ENCODE measurements at regions not wholly inside any gene's neighbourhood (a gene's known extent, or its start where the extent isn't known, plus 50 kb on each side); places are given as distances from the start of the nearest gene placed in this dataset.

DNA sequence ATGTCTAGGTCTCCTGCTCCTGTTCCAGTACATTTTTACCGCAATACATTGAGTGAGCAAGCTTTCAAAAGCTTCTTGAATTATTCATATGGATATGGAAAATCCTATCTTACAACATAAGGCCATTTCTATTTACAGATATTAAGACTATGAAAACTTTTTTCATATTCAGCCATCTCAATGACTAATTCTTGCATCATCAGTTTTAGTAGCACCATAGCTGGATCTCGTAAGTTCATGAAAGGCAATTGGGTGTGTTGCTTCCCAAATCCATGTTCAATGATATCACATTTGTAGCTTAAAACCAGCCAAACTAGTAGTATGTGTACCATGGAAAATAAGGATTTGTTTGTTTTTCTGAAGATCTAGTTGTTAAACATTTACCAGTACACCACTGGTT lies 118.3 kb upstream of the GABRA2 start:
- intact Hi-C loops (cut with DNase I; ENCODE audit: low total_unique reads): no loop called here
- H3K36me3 ChIP-seq: no peaks in the 10 kb centered on the region

DNA sequence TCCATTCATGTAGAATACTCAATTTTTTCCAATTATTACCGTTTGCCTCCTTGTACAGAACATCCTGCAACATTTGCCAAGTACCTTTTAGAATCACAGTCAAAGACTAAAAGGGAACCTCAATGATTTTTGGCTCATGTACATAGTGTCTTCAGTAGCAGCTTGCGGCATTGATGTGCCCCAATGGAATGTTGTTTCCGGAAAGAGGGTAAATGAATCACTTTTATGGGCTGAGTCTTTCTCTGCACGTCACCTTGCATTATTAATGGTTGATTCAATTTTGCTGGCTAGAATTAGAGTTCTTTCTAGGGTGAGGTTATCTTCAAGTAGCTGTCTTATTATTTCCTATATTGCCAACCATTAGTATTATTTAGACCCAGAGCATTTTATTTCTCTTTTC lies 116.9 kb upstream of the GABRA2 start:
- DNase-seq: no peak
- H3K4me1 ChIP-seq: no peaks in the 10 kb centered on the region
- H3K36me3 ChIP-seq: no peaks in the 10 kb centered on the region
- no peaks in the 10 kb centered on the region for H3K27me3 ChIP-seq (replicated peaks in 1 of 7)
- intact Hi-C loops (cut with DNase I; ENCODE audit: low total_unique reads): no loop called here
- no peak overlapping the region for H3K4me3 ChIP-seq
- WGBS, 5 donors: 81 to 85% (median 83%) methylated on average over 4 of the region's 4 CpGs
- no peaks in the 10 kb centered on the region for H3K9me3 ChIP-seq
- TF ChIP-seq, protein P1, sequence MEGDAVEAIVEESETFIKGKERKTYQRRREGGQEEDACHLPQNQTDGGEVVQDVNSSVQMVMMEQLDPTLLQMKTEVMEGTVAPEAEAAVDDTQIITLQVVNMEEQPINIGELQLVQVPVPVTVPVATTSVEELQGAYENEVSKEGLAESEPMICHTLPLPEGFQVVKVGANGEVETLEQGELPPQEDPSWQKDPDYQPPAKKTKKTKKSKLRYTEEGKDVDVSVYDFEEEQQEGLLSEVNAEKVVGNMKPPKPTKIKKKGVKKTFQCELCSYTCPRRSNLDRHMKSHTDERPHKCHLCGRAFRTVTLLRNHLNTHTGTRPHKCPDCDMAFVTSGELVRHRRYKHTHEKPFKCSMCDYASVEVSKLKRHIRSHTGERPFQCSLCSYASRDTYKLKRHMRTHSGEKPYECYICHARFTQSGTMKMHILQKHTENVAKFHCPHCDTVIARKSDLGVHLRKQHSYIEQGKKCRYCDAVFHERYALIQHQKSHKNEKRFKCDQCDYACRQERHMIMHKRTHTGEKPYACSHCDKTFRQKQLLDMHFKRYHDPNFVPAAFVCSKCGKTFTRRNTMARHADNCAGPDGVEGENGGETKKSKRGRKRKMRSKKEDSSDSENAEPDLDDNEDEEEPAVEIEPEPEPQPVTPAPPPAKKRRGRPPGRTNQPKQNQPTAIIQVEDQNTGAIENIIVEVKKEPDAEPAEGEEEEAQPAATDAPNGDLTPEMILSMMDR (IDR thresholded peaks at IDR 0.05 in 8 of 11, conservative IDR thresholded peaks at IDR 0.05 in 3 of 11): no peak
- TF ChIP-seq POLR2A (IDR thresholded peaks at IDR 0.05) (no peak), POLR2AphosphoS5 (IDR thresholded peaks at IDR 0.05) (no peak)
- H3K27ac ChIP-seq: no peak overlapping the region

More for the DNA sequence above, 118.3 kb upstream of the GABRA2 start:
- H3K4me1 ChIP-seq: no peaks in the 10 kb centered on the region
- DNase-seq: no peak
- H3K27ac ChIP-seq: no peak overlapping the region
- H3K9me3 ChIP-seq: no peaks in the 10 kb centered on the region
- no peak overlapping the region for H3K4me3 ChIP-seq
- TF ChIP-seq, protein P1 (IDR thresholded peaks at IDR 0.05 in 8 of 11, conservative IDR thresholded peaks at IDR 0.05 in 3 of 11): no peak
- TF ChIP-seq POLR2A (IDR thresholded peaks at IDR 0.05): no peak
- no peak for TF ChIP-seq POLR2AphosphoS5 (IDR thresholded peaks at IDR 0.05)
- no peaks in the 10 kb centered on the region for H3K27me3 ChIP-seq (replicated peaks in 1 of 7)
- WGBS, 5 donors: 82 to 96% (median 95%) methylated on average over 2 of the region's 2 CpGs

DNA sequence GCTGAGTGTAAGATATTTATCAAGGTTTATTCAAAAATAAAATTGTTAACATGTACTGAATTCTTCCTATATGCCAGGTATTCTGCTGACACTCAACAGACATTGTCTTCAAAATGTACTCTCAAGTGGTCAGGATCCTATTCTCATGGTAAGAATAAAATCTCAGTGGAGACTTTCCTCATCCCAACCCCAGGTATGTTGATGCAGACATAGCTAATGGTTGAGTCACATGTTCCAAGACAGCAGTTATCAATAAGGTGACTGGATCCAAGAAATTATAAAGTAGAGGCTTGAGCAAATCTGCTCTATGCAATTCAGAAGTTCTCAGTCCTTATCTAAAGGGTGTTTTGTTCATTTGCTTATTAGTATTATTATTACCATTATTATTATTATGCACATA lies 115.2 kb upstream of the GABRA2 start:
- TF ChIP-seq, protein P1 (IDR thresholded peaks at IDR 0.05 in 8 of 11, conservative IDR thresholded peaks at IDR 0.05 in 3 of 11): no peak
- TF ChIP-seq POLR2A (IDR thresholded peaks at IDR 0.05) (no peak), POLR2AphosphoS5 (IDR thresholded peaks at IDR 0.05) (no peak)
- no peak for DNase-seq
- no peaks in the 10 kb centered on the region for H3K4me1 ChIP-seq
- no peak overlapping the region for H3K27ac ChIP-seq
- H3K4me3 ChIP-seq: no peak overlapping the region
- no peaks in the 10 kb centered on the region for H3K36me3 ChIP-seq
- H3K9me3 ChIP-seq: no peaks in the 10 kb centered on the region
- intact Hi-C loops (cut with DNase I; ENCODE audit: low total_unique reads): no loop called here
- no peaks in the 10 kb centered on the region for H3K27me3 ChIP-seq (replicated peaks in 1 of 7)

DNA sequence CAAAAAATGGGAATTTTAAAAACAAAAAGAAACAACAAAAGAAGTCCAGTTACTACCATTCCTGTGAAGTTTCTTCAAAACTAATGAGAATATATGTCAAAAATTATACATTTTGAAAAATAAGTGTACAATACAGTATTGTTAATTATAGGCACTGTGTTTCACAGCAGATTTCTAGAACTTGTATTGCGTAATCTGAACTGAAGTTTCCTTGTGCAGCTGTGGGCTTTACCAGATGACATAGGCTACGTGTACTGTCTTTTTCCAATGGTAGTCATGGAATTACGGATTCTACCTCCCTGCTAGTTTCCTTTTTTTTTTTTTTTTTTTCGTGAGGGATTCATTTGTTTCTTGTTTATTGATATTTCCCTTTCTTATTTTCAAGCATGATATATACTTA lies 113.8 kb upstream of the GABRA2 start:
- TF ChIP-seq POLR2AphosphoS5 (IDR thresholded peaks at IDR 0.05) (no peak), POLR2A (IDR thresholded peaks at IDR 0.05) (no peak)
- TF ChIP-seq, protein P1 (IDR thresholded peaks at IDR 0.05 in 8 of 11, conservative IDR thresholded peaks at IDR 0.05 in 3 of 11): no peak
- 42 to 53% (median 45%) methylated on average over 4 of the region's 4 CpGs for WGBS, 5 donors
- H3K4me1 ChIP-seq: no peaks in the 10 kb centered on the region
- H3K27ac ChIP-seq: no peak overlapping the region
- no peaks in the 10 kb centered on the region for H3K9me3 ChIP-seq
- intact Hi-C loops (cut with DNase I; ENCODE audit: low total_unique reads): no loop called here
- no peak overlapping the region for H3K4me3 ChIP-seq
- H3K36me3 ChIP-seq: no peaks in the 10 kb centered on the region
- no peak for DNase-seq
- no peaks in the 10 kb centered on the region for H3K27me3 ChIP-seq (replicated peaks in 1 of 7)
